Trophoblast cell (in vitro differentiated cells and primary cell): ENCODE measurements at regions not wholly inside any gene's neighbourhood (a gene's known extent, or its start where the extent isn't known, plus 50 kb on each side); places are given as distances from the start of the nearest gene placed in this dataset.

Source experiments
- DNase-seq, 2 donors: peaks; one replicate each; pipeline ENCODE4 v3.0.0-alpha.2; 2016
- H2AFZ ChIP-seq: 2 replicates; pipeline ENCODE4 v1.6.1; 2013; ENCODE audit warnings: low read length, moderate library complexity, mild to moderate bottlenecking; ENCODE audit not compliant: insufficient read depth, poor library complexity
- H2AK5ac ChIP-seq: 2 replicates; pipeline ENCODE4 v1.6.1; 2013; ENCODE audit warnings: mild to moderate bottlenecking, low read length
- H2BK120ac ChIP-seq: 2 replicates; pipeline ENCODE4 v1.6.1; 2013; ENCODE audit warnings: low read length, mild to moderate bottlenecking, moderate library complexity; ENCODE audit not compliant: insufficient read depth, poor library complexity
- H2BK12ac ChIP-seq: 2 replicates; pipeline ENCODE4 v1.6.1; 2013; ENCODE audit warnings: mild to moderate bottlenecking, low read length, moderate library complexity
- H2BK5ac ChIP-seq: 2 replicates; pipeline ENCODE4 v1.6.1; 2013; ENCODE audit warnings: low read length, low read depth, moderate library complexity, mild to moderate bottlenecking; ENCODE audit not compliant: poor library complexity
- H3K14ac ChIP-seq: 2 replicates; pipeline ENCODE4 v1.6.1; 2013; ENCODE audit warnings: mild to moderate bottlenecking, low read length
- H3K18ac ChIP-seq: 2 replicates; pipeline ENCODE4 v1.6.1; 2013; ENCODE audit warnings: mild to moderate bottlenecking, low read length
- H3K23ac ChIP-seq: 2 replicates; pipeline ENCODE4 v1.6.1; 2013; ENCODE audit warnings: low read length
- H3K27ac ChIP-seq: 2 replicates; pipeline ENCODE4 v1.5.1; 2013; ENCODE audit warnings: low read depth, mild to moderate bottlenecking, inconsistent platforms, low read length, moderate library complexity
- H3K27me3 ChIP-seq: 2 replicates; pipeline ENCODE4 v1.6.1; 2013; ENCODE audit warnings: inconsistent platforms, mild to moderate bottlenecking, low read length, moderate library complexity; ENCODE audit not compliant: insufficient read depth
- H3K36me3 ChIP-seq, 2 experiments: 1 replicate in 1 of 2; 2 replicates in 1 of 2; pipeline ENCODE4 v1.6.1; 2013; ENCODE audit warnings: low read length in 2 of 2, mild to moderate bottlenecking in 2 of 2, moderate library complexity in 1 of 2; ENCODE audit not compliant: insufficient read depth in 2 of 2, control insufficient read depth in 1 of 2
- H3K4ac ChIP-seq: 2 replicates; pipeline ENCODE4 v1.6.1; 2013; ENCODE audit warnings: low read depth, mild to moderate bottlenecking, low read length, moderate library complexity
- H3K4me1 ChIP-seq, 2 experiments: 1 replicate in 1 of 2; 2 replicates in 1 of 2; pipeline ENCODE4 v1.6.1; 2013; ENCODE audit warnings: low read length in 2 of 2, mild to moderate bottlenecking in 2 of 2, moderate library complexity in 1 of 2; ENCODE audit not compliant: insufficient read depth in 2 of 2, control insufficient read depth in 1 of 2
- H3K4me2 ChIP-seq: 2 replicates; pipeline ENCODE4 v1.6.1; 2013; ENCODE audit warnings: inconsistent platforms, mild to moderate bottlenecking, low read length, moderate library complexity
- H3K4me3 ChIP-seq: 2 replicates; pipeline ENCODE4 v1.5.1; 2013; ENCODE audit warnings: mild to moderate bottlenecking, low read depth, low read length, inconsistent platforms
- H3K79me1 ChIP-seq: one replicate; pipeline ENCODE4 v1.6.1; 2013; ENCODE audit warnings: low read length
- H3K79me2 ChIP-seq: 2 replicates; pipeline ENCODE4 v1.6.1; 2013; ENCODE audit warnings: low read length, mild to moderate bottlenecking; ENCODE audit not compliant: control insufficient read depth, insufficient read depth, poor library complexity
- H3K9ac ChIP-seq: 2 replicates; pipeline ENCODE4 v1.6.1; 2013; ENCODE audit warnings: mild to moderate bottlenecking, low read length
- H3K9me3 ChIP-seq: 2 replicates; pipeline ENCODE4 v1.6.1; 2013; ENCODE audit warnings: low read depth, mild to moderate bottlenecking, control low read depth, inconsistent platforms, low read length; ENCODE audit not compliant: insufficient read depth
- H4K12ac ChIP-seq: 2 replicates; pipeline ENCODE4 v1.6.1; 2013; ENCODE audit warnings: low read depth, mild to moderate bottlenecking, low read length, moderate library complexity
- H4K8ac ChIP-seq: 2 replicates; pipeline ENCODE4 v1.6.1; 2013; ENCODE audit warnings: low read depth, mild to moderate bottlenecking, low read length, moderate library complexity
- H4K91ac ChIP-seq: one replicate; pipeline ENCODE4 v1.6.1; 2013; ENCODE audit warnings: low read depth, mild to moderate bottlenecking, low read length, moderate library complexity
- WGBS: extraction: QIAGEN DNeasy Blood & Tissue Kit; methylation state at CpG from one replicate; pipeline ENCODE4 v1.1.7; 2013; ENCODE audit warnings: missing lambda C conversion rate; ENCODE audit not compliant: insufficient read length, insufficient coverage; ENCODE audit errors: extremely low coverage; 5-methylcytosine and 5-hydroxymethylcytosine counted together

DNA sequence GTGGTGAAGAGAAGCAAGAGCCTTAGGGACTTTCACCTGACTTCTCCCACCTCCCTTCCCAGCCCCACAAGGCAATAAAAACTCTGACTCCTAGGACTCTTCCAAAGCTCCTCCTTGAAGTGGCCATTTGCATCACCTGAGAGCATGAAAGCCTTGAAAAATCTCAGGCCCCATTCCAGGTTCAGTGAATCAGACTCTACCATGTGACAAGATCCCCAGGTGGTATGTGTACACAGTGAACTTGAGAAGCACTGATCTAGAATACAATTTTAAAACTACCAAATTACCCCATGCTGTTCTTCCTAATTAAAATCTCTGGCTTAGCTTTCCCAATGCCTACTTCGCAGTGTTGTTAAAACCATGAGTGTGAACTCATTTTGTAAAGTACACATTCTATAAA, 195.1 kb upstream of the SAMSN1 start:
- H2AK5ac ChIP-seq: no peak overlapping the region
- H2BK5ac ChIP-seq: peak overlapping the region; percentile 21
- no peak overlapping the region for H4K12ac ChIP-seq
- H3K23ac ChIP-seq: no peak overlapping the region
- no peak overlapping the region for H4K8ac ChIP-seq
- no peaks in the 10 kb centered on the region for H3K9me3 ChIP-seq
- no peak overlapping the region for H3K18ac ChIP-seq
- no peak overlapping the region for H2AFZ ChIP-seq
- no peak overlapping the region for H2BK12ac ChIP-seq
- H3K36me3 ChIP-seq: no peaks in the 10 kb centered on the region
- H3K14ac ChIP-seq: no peak overlapping the region
- H2BK120ac ChIP-seq: no peak overlapping the region
- no peaks in the 10 kb centered on the region for H3K27me3 ChIP-seq
- no peak overlapping the region for H3K4me3 ChIP-seq
- H3K4me2 ChIP-seq: no peak overlapping the region
- H3K4ac ChIP-seq: no peak overlapping the region
- no peaks in the 10 kb centered on the region for H3K79me2 ChIP-seq
- no peaks in the 10 kb centered on the region for H3K4me1 ChIP-seq
- no peak overlapping the region for H3K9ac ChIP-seq
- DNase-seq: peak in 1 of 2 donors; percentile 22
- H4K91ac ChIP-seq: no peak overlapping the region
- no peaks in the 10 kb centered on the region for H3K79me1 ChIP-seq
- WGBS: no CpG with 5 or more reads among the region's 1 CpG
- no peak overlapping the region for H3K27ac ChIP-seq

DNA sequence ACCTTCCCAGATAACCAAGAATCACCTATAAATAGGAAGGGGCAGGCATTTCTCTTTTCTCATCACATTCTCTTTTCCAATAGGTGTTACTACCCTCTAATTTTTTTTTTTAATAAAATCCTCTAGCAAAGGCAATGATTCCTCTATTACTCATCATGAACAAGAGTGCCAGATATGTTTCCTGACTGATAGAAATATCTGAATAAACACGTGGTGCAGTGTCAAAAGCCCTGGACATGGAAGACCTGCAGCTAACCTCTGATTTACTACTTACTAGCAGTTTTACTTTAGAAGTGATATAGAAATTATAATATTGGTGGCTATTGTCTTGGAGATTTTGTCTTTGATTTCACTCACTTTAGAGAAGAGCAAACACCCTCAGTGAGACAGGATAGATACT, 194.6 kb upstream of the SAMSN1 start:
- Histone ChIP-seq H3K36me3 (no peaks in the 10 kb centered on the region), H4K91ac (no peak overlapping the region), H3K4me2 (no peak overlapping the region), H3K79me2 (no peaks in the 10 kb centered on the region), H3K79me1 (no peaks in the 10 kb centered on the region), H3K4me3 (no peak overlapping the region), H3K4ac (no peak overlapping the region), H4K8ac (no peak overlapping the region), H3K27me3 (no peaks in the 10 kb centered on the region), H2AFZ (no peak overlapping the region), H4K12ac (no peak overlapping the region), H3K18ac (no peak overlapping the region), H3K23ac (no peak overlapping the region), H2BK5ac (no peak overlapping the region), H3K4me1 (no peaks in the 10 kb centered on the region), H3K27ac (no peak overlapping the region), H2AK5ac (no peak overlapping the region), H3K14ac (no peak overlapping the region), H3K9ac (no peak overlapping the region), H3K9me3 (no peaks in the 10 kb centered on the region), H2BK120ac (no peak overlapping the region), H2BK12ac (no peak overlapping the region)
- DNase-seq: no peak
- no CpG with 5 or more reads among the region's 1 CpG for WGBS

DNA sequence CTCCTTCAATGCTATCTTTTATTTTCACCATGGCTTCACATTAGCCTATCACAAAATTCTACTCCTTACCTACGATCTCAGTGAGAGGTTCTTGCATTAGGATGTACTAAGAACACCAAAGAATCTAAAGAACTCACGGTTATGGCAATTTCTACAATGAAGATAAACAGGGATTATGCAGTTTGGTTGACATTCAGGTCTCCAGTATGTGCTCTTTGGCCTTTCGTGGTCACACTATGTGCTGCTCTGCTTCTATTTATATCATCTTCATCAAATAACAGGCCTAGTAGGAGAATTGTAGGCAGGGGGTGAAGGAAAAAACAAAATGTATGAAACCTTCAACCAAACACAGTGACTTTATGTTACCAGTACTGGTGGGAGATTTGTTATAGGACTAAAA, 194.0 kb upstream of the SAMSN1 start:
- Histone ChIP-seq H3K4ac (no peak overlapping the region), H2AFZ (no peak overlapping the region), H3K4me3 (no peak overlapping the region), H3K79me2 (no peaks in the 10 kb centered on the region), H2AK5ac (no peak overlapping the region), H3K9me3 (no peaks in the 10 kb centered on the region), H3K79me1 (no peaks in the 10 kb centered on the region), H3K4me2 (no peak overlapping the region), H3K36me3 (no peaks in the 10 kb centered on the region), H4K8ac (no peak overlapping the region), H3K14ac (no peak overlapping the region), H4K12ac (no peak overlapping the region), H2BK12ac (no peak overlapping the region), H3K9ac (no peak overlapping the region), H3K23ac (no peak overlapping the region), H3K18ac (no peak overlapping the region), H4K91ac (no peak overlapping the region), H3K27ac (no peak overlapping the region), H2BK5ac (no peak overlapping the region), H3K27me3 (no peaks in the 10 kb centered on the region), H2BK120ac (no peak overlapping the region), H3K4me1 (no peaks in the 10 kb centered on the region)
- no peak for DNase-seq
- no CpG with 5 or more reads among the region's 3 CpGs for WGBS

DNA sequence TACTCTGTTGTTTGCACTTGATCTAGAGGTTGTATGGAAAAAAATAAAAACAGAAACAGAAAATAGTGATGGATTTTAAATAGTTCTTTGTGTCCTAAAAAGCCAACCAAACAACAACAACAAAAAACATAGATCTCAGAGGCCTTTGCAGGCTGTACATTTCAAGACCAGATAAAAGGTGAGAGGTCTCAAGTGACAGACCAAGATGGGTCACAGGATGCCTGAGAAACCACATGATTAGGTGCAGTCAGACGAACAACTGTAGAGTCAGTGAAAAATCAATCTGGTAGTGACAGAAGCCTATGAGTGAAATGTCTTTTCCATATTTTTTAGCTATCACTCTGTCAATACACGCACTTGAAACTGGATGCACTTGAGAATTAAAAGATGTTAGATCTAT, 193.5 kb upstream of the SAMSN1 start:
- Histone ChIP-seq H3K79me2 (no peaks in the 10 kb centered on the region), H3K23ac (no peak overlapping the region), H3K27me3 (no peaks in the 10 kb centered on the region), H3K9me3 (no peaks in the 10 kb centered on the region), H3K4ac (no peak overlapping the region), H3K4me3 (no peak overlapping the region), H2AK5ac (no peak overlapping the region), H3K4me2 (no peak overlapping the region), H3K4me1 (no peaks in the 10 kb centered on the region), H3K9ac (no peak overlapping the region), H4K8ac (no peak overlapping the region), H2BK12ac (no peak overlapping the region), H3K79me1 (no peaks in the 10 kb centered on the region), H3K27ac (no peak overlapping the region), H2BK120ac (no peak overlapping the region), H3K36me3 (no peaks in the 10 kb centered on the region), H3K14ac (no peak overlapping the region), H3K18ac (no peak overlapping the region), H2BK5ac (no peak overlapping the region), H2AFZ (no peak overlapping the region), H4K12ac (no peak overlapping the region), H4K91ac (no peak overlapping the region)
- no CpG with 5 or more reads among the region's 2 CpGs for WGBS
- no peak for DNase-seq
